HCT116 (cell line): ENCODE measurements at regions not wholly inside any gene's neighbourhood (a gene's known extent, or its start where the extent isn't known, plus 50 kb on each side); places are given as distances from the start of the nearest gene placed in this dataset.
"Not testable (repeated sequence)": the region's sequence is repeated elsewhere in the genome, so short reads cannot be mapped to it uniquely, and the experiment has no call there.

Experiments
- ATAC-seq: fragments of 200-7000 bp; cut with Tn5 transposase; 2 replicates; pipeline ENCODE4 v1.9.1; 2020; ENCODE audit warnings: mild to moderate bottlenecking, moderate library complexity
- BruUV-seq: library from RNA; stranded (reverse); fragments of 400-500 nt; replicated peaks from 2 replicates; lab custom pipeline; 2021; lab: Mats Ljungman, UMichigan
- CTCF ChIA-PET: fragments of 300-600 bp; sonication (Branson Sonifier 250); formaldehyde crosslinking; loops from one replicate; lab custom pipeline; 2021; ENCODE audit warnings: antibody characterized with exemption; lab: Charles Lee
- POLR2A ChIA-PET: fragments of 300-600, 350-600 bp; sonication (Branson Sonifier 250); formaldehyde crosslinking; loops from one replicate; lab custom pipeline; 2021; ENCODE audit warnings: antibody characterized with exemption; lab: Charles Lee
- RAD21 ChIA-PET, 2 experiments: fragments of 300-600 bp; sonication (Branson Sonifier 250); formaldehyde crosslinking; loops; one replicate each; lab custom pipeline; 2023; ENCODE audit warnings: low total read pairs in 2 of 2; ENCODE audit not compliant: uncharacterized antibody in 2 of 2, unreplicated experiment in 2 of 2, low non-redundant PET in 1 of 2; lab: Charles Lee
- DNase-seq: peaks from one replicate; pipeline ENCODE4 v3.0.0-alpha.2; 2010; ENCODE audit warnings: low read depth, low spot score
- H2AFZ ChIP-seq: fragments of 200-600 bp; shearing (Covaris generic), sonication (generic); 2 replicates; pipeline ENCODE4 v1.6.1; 2017; ENCODE audit warnings: low read depth, mixed run types, mixed read lengths, antibody characterized with exemption, low read length; ENCODE audit not compliant: poor library complexity, severe bottlenecking
- H3K27ac ChIP-seq: 2 replicates; pipeline ENCODE4 v1.5.1; 2012; ENCODE audit warnings: low read depth, low read length
- H3K27me3 ChIP-seq: fragments of 200-600 bp; sonication (generic); 2 replicates; pipeline ENCODE4 v1.6.1; 2016; ENCODE audit warnings: mixed run types, low read length, mixed read lengths; ENCODE audit not compliant: insufficient read depth
- H3K36me3 ChIP-seq, 2 experiments: fragments of 200-500 bp in 1 of 2; fragments of 200-600 bp in 1 of 2; sonication (Bioruptor generic) in 1 of 2; sonication (generic) in 1 of 2; 2 replicates each; pipeline versions ENCODE4 v1.5.1 to v1.6.1; 2014 to 2016; ENCODE audit warnings: low read length in 2 of 2, inconsistent platforms in 1 of 2, mixed read lengths in 1 of 2, mixed run types in 1 of 2; ENCODE audit not compliant: insufficient read depth in 2 of 2, control insufficient read depth in 1 of 2
- H3K4me1 ChIP-seq, 2 experiments: fragments of 200-600 bp in 1 of 2; sonication (generic) in 1 of 2; 2 replicates each; pipeline versions ENCODE4 v1.5.1 to v1.6.1; 2012 to 2017; ENCODE audit warnings: low read length in 2 of 2, inconsistent platforms in 1 of 2, mild to moderate bottlenecking in 1 of 2, mixed read lengths in 1 of 2, mixed run types in 1 of 2, moderate library complexity in 1 of 2; ENCODE audit not compliant: insufficient read depth in 2 of 2, control insufficient read depth in 1 of 2
- H3K4me2 ChIP-seq: fragments of 200-600 bp; sonication (generic); 2 replicates; pipeline ENCODE4 v1.6.1; 2017; ENCODE audit warnings: mixed run types, low read length, mixed read lengths
- H3K4me3 ChIP-seq, 2 experiments: fragments of 200-600 bp in 1 of 2; sonication (generic) in 1 of 2; replicated peaks in 1 of 2; 2 replicates each; pipeline ENCODE4 v1.5.1; 2011 to 2016; ENCODE audit warnings: low read length in 2 of 2, control low read depth in 1 of 2, low read depth in 1 of 2, mild to moderate bottlenecking in 1 of 2, mixed read lengths in 1 of 2, mixed run types in 1 of 2
- H3K79me2 ChIP-seq: fragments of 200-600 bp; sonication (generic); 2 replicates; pipeline ENCODE4 v1.6.1; 2017; ENCODE audit warnings: mild to moderate bottlenecking, mixed run types, low read length, moderate library complexity, mixed read lengths; ENCODE audit not compliant: insufficient read depth
- H3K9ac ChIP-seq: fragments of 200-600 bp; sonication (generic); 2 replicates; pipeline ENCODE4 v1.6.1; 2016; ENCODE audit warnings: low read length, mixed read lengths
- H3K9me2 ChIP-seq: fragments of 200-600 bp; sonication (generic), shearing (Covaris generic); 2 replicates; pipeline ENCODE4 v1.6.1; 2017; ENCODE audit warnings: mixed run types, mild to moderate bottlenecking, moderate library complexity; ENCODE audit not compliant: insufficient read depth
- H3K9me3 ChIP-seq, 2 experiments: fragments of 200-500 bp in 1 of 2; fragments of 200-600 bp in 1 of 2; sonication (Bioruptor generic) in 1 of 2; sonication (generic) in 1 of 2; 2 replicates each; pipeline ENCODE4 v1.6.1; 2014 to 2017; ENCODE audit warnings: low read length in 2 of 2, mixed read lengths in 2 of 2, inconsistent platforms in 1 of 2, low read depth in 1 of 2, mild to moderate bottlenecking in 1 of 2, mixed run types in 1 of 2, moderate library complexity in 1 of 2; ENCODE audit not compliant: control insufficient read depth in 1 of 2, insufficient read depth in 1 of 2
- H4K20me1 ChIP-seq: fragments of 200-600 bp; sonication (generic), shearing (Covaris generic); 2 replicates; pipeline ENCODE4 v1.6.1; 2017; ENCODE audit warnings: mixed run types, mild to moderate bottlenecking, moderate library complexity; ENCODE audit not compliant: insufficient read depth
- CTCF ChIP-seq, 3 experiments: fragments of 200-600 bp in 1 of 3; sonication (generic) in 1 of 3; IDR thresholded peaks in 2 of 3; conservative IDR thresholded peaks in 1 of 3; 2 replicates each; pipeline ENCODE4 v1.5.1; 2012 to 2017; ENCODE audit warnings: low read depth in 2 of 3, low read length in 2 of 3, antibody characterized with exemption in 1 of 3, borderline replicate concordance in 1 of 3, control low read depth in 1 of 3, mild to moderate bottlenecking in 1 of 3, mixed read lengths in 1 of 3, mixed run types in 1 of 3, moderate library complexity in 1 of 3; ENCODE audit not compliant: insufficient read depth in 1 of 3
- EGR1 ChIP-seq: IDR thresholded peaks from 2 replicates; pipeline ENCODE4 v1.6.1; 2012; ENCODE audit warnings: low read depth
- ELF1 ChIP-seq: IDR thresholded peaks from 2 replicates; pipeline ENCODE4 v1.6.1; 2012; ENCODE audit warnings: low read depth, borderline replicate concordance
- EZH2phosphoT487 ChIP-seq: fragments of 200-600 bp; IDR thresholded peaks from 2 replicates; pipeline ENCODE4 v1.6.1; 2018; ENCODE audit warnings: antibody characterized with exemption, borderline replicate concordance
- FOSL1 ChIP-seq: IDR thresholded peaks from 2 replicates; pipeline ENCODE4 v1.6.1; 2012; ENCODE audit warnings: low read depth
- JUND ChIP-seq: IDR thresholded peaks from 2 replicates; pipeline ENCODE4 v1.6.1; 2012
- MAX ChIP-seq: IDR thresholded peaks from 2 replicates; pipeline ENCODE4 v1.6.1; 2012
- SIN3A ChIP-seq: IDR thresholded peaks from 2 replicates; pipeline ENCODE4 v1.6.1; 2012; ENCODE audit warnings: low read depth
- SP1 ChIP-seq: IDR thresholded peaks from 2 replicates; pipeline ENCODE4 v1.6.1; 2012; ENCODE audit warnings: low read depth
- SRF ChIP-seq: IDR thresholded peaks from 2 replicates; pipeline ENCODE4 v1.6.1; 2012; ENCODE audit warnings: low read depth
- TCF7L2 ChIP-seq: IDR thresholded peaks from 2 replicates; pipeline ENCODE4 v1.7.0; 2011; ENCODE audit warnings: borderline replicate concordance, inconsistent platforms; ENCODE audit not compliant: insufficient read depth, insufficient read length; ENCODE audit errors: extremely low read depth
- ZFX ChIP-seq: fragments of 450-650 bp; IDR thresholded peaks from 2 replicates; pipeline ENCODE4 v1.6.1; 2017
- ZNF274 ChIP-seq: fragments of 200-500 bp; sonication (Bioruptor generic); IDR thresholded peaks from 2 replicates; pipeline ENCODE4 v1.6.1; 2014; ENCODE audit warnings: mild to moderate bottlenecking, low read depth, low read length, inconsistent platforms
- intact Hi-C: fragments of 100-400 bp; cut with micrococcal nuclease; formaldehyde crosslinking; loops from 2 replicates; pipeline ENCODE4 v1.10.0; 2022
- TF ChIP-seq, protein P1 (sequence below): IDR thresholded peaks from 2 replicates; pipeline ENCODE4 v1.6.1; 2012; ENCODE audit warnings: low read depth

GRCh38 chr2:45096996-45097395 lies 87.7 kb upstream of the SIX2 start:
- DNase-seq: no peak
- Histone ChIP-seq H3K9me2 (no peaks in the 10 kb centered on the region), H3K4me3 (no peak overlapping the region), H3K4me2 (no peak overlapping the region), H3K79me2 (no peaks in the 10 kb centered on the region), H3K9ac (no peak overlapping the region), H3K36me3 (no peaks in the 10 kb centered on the region), H3K9me3 (no peaks in the 10 kb centered on the region), H3K27me3 (peaks cover 21% of the 10 kb centered on the region; the same call in 1 of the 2 replicates), H2AFZ (no peak overlapping the region), H4K20me1 (no peaks in the 10 kb centered on the region), H3K27ac (no peak overlapping the region), H3K4me1 (no peaks in the 10 kb centered on the region)
- ChIA-PET RAD21 (no interaction called here), CTCF (no interaction called here), POLR2A (no interaction called here)
- TF ChIP-seq TCF7L2 (no peak), ELF1 (no peak), ZNF274 (no peak), EGR1 (no peak), SP1 (no peak), FOSL1 (no peak), ZFX (no peak), CTCF (IDR thresholded peaks at IDR 0.05 in 2 of 3, conservative IDR thresholded peaks at IDR 0.05 in 1 of 3; ENCODE audit: borderline replicate concordance in 1 of 3, insufficient read depth in 1 of 3, low read depth in 2 of 3, low read length in 2 of 3) (no peak), SRF (no peak), EZH2phosphoT487 (no peak), MAX (no peak), JUND (no peak), SIN3A (no peak)
- TF ChIP-seq, protein P1, sequence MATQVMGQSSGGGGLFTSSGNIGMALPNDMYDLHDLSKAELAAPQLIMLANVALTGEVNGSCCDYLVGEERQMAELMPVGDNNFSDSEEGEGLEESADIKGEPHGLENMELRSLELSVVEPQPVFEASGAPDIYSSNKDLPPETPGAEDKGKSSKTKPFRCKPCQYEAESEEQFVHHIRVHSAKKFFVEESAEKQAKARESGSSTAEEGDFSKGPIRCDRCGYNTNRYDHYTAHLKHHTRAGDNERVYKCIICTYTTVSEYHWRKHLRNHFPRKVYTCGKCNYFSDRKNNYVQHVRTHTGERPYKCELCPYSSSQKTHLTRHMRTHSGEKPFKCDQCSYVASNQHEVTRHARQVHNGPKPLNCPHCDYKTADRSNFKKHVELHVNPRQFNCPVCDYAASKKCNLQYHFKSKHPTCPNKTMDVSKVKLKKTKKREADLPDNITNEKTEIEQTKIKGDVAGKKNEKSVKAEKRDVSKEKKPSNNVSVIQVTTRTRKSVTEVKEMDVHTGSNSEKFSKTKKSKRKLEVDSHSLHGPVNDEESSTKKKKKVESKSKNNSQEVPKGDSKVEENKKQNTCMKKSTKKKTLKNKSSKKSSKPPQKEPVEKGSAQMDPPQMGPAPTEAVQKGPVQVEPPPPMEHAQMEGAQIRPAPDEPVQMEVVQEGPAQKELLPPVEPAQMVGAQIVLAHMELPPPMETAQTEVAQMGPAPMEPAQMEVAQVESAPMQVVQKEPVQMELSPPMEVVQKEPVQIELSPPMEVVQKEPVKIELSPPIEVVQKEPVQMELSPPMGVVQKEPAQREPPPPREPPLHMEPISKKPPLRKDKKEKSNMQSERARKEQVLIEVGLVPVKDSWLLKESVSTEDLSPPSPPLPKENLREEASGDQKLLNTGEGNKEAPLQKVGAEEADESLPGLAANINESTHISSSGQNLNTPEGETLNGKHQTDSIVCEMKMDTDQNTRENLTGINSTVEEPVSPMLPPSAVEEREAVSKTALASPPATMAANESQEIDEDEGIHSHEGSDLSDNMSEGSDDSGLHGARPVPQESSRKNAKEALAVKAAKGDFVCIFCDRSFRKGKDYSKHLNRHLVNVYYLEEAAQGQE: no peak
- ATAC-seq: no peak
- intact Hi-C loops: no loop called here
- no TSS peak for BruUV-seq

- ATAC-seq, RAD21 ChIA-PET, H4K20me1 ChIP-seq, DNase-seq, H3K4me1 ChIP-seq, CTCF ChIA-PET, H3K4me2 ChIP-seq, H3K9me2 ChIP-seq, H3K27ac ChIP-seq, H3K9ac ChIP-seq, H3K36me3 ChIP-seq, POLR2A ChIA-PET, H3K4me3 ChIP-seq, BruUV-seq, H2AFZ ChIP-seq, H3K9me3 ChIP-seq, H3K79me2 ChIP-seq, intact Hi-C loops: not testable (repeated sequence)
- peaks cover 21% of the 10 kb centered on the region; the same call in 1 of the 2 replicates for H3K27me3 ChIP-seq
Observed at GRCh38 chr2:45096038-45096437, 86.8 kb upstream of the SIX2 start.
